ENCODE measurements at regions not wholly inside any gene's neighbourhood (a gene's known extent, or its start where the extent isn't known, plus 50 kb on each side); places are given as distances from the start of the nearest gene placed in this dataset.

- intact Hi-C loops (cut with micrococcal nuclease; ENCODE audit: unreplicated experiment) = no loop called here
- no peaks in the 10 kb centered on the region for H3K9me3 ChIP-seq (ENCODE audit: insufficient read depth, low read depth)
- H3K36me3 ChIP-seq (ENCODE audit: low read depth) = peaks cover 6% of the 10 kb centered on the region; the same call in 1 of the 2 replicates
- H3K27me3 ChIP-seq (ENCODE audit: insufficient read depth, low read depth) = no peaks in the 10 kb centered on the region
- DNase-seq = peak in 1 of 2 experiments; percentile 23
- ChIA-PET CTCF (interaction anchor here (0.7 kb wide), 1 partner anchor 45 kb away, joined by 3 read pairs; no protein-coding TSS in a partner anchor), POLR2A (ENCODE audit: unreplicated experiment) (interaction anchor here (0.6 kb wide), 1 partner anchor 1979 kb away, joined by 4 read pairs; no protein-coding TSS in a partner anchor)
- H3K4me1 ChIP-seq (replicated peaks; ENCODE audit: insufficient read depth) = no peaks in the 10 kb centered on the region
- peaks cover 67% of the 10 kb centered on the region for H4K20me1 ChIP-seq (ENCODE audit: insufficient read depth)
- 0 out of 2 replicates have a peak, but pooled peaks cover 14% of the 10 kb centered on the region for H3K79me2 ChIP-seq (ENCODE audit: low read depth)
- peaks cover 15% of the 10 kb centered on the region for H3F3A ChIP-seq (ENCODE audit: insufficient read depth, low read depth)
- H3K4me2 ChIP-seq = no peak overlapping the region; the same call in 1 of the 2 replicates
- H3K9me2 ChIP-seq (ENCODE audit: insufficient read depth) = no peaks in the 10 kb centered on the region
- BruUV-seq (replicated peaks) = no TSS peak
- TF ChIP-seq CTCF (conservative IDR thresholded peaks at IDR 0.05) (no peak), EZH2 (IDR thresholded peaks at IDR 0.05; ENCODE audit: low read depth) (no peak)
- no peak overlapping the region for H2AFZ ChIP-seq
- H3K27ac ChIP-seq = no peak overlapping the region
- H3K4me3 ChIP-seq = no peak overlapping the region
These were observed 244.9 kb downstream of the LOXHD1 start for GRCh38 chr18:46411867-46412690.

GRCh38 chr18:46412916-46413315 is 244.1 kb downstream of the LOXHD1 start:
- no peak for DNase-seq
- Histone ChIP-seq H2AFZ (no peak overlapping the region), H4K20me1 (ENCODE audit: insufficient read depth) (peaks cover 59% of the 10 kb centered on the region), H3K9me3 (ENCODE audit: insufficient read depth, low read depth) (no peaks in the 10 kb centered on the region), H3K4me2 (no peak overlapping the region), H3K27me3 (ENCODE audit: insufficient read depth, low read depth) (no peaks in the 10 kb centered on the region), H3K4me1 (replicated peaks; ENCODE audit: insufficient read depth) (no peaks in the 10 kb centered on the region), H3K36me3 (ENCODE audit: low read depth) (peaks cover 6% of the 10 kb centered on the region; the same call in 1 of the 2 replicates), H3K27ac (no peak overlapping the region), H3K4me3 (no peak overlapping the region), H3K9me2 (ENCODE audit: insufficient read depth) (no peaks in the 10 kb centered on the region), H3F3A (ENCODE audit: insufficient read depth, low read depth) (peaks cover 15% of the 10 kb centered on the region), H3K79me2 (ENCODE audit: low read depth) (0 out of 2 replicates have a peak, but pooled peaks cover 12% of the 10 kb centered on the region)
- intact Hi-C loops (cut with micrococcal nuclease; ENCODE audit: unreplicated experiment) = no loop called here
- ChIA-PET POLR2A (ENCODE audit: unreplicated experiment) (no interaction called here), CTCF (no interaction called here)
- TF ChIP-seq EZH2 (IDR thresholded peaks at IDR 0.05; ENCODE audit: low read depth) (no peak), CTCF (conservative IDR thresholded peaks at IDR 0.05) (no peak)
- no TSS peak for BruUV-seq (replicated peaks)

GRCh38 chr18:46413684-46414083 is 243.3 kb downstream of the LOXHD1 start:
- H3K4me3 ChIP-seq = no peak overlapping the region
- H3K79me2 ChIP-seq (ENCODE audit: low read depth) = 0 out of 2 replicates have a peak, but pooled peaks cover 6% of the 10 kb centered on the region

More at GRCh38 chr18:46413684-46414083, 243.3 kb downstream of the LOXHD1 start:
- no TSS peak for BruUV-seq (replicated peaks)
- ChIA-PET CTCF (no interaction called here), POLR2A (ENCODE audit: unreplicated experiment) (no interaction called here)
- Histone ChIP-seq H3K4me1 (replicated peaks; ENCODE audit: insufficient read depth) (no peaks in the 10 kb centered on the region), H3K9me2 (ENCODE audit: insufficient read depth) (no peaks in the 10 kb centered on the region), H2AFZ (no peak overlapping the region), H4K20me1 (ENCODE audit: insufficient read depth) (peaks cover 52% of the 10 kb centered on the region), H3K9me3 (ENCODE audit: insufficient read depth, low read depth) (no peaks in the 10 kb centered on the region), H3F3A (ENCODE audit: insufficient read depth, low read depth) (peaks cover 15% of the 10 kb centered on the region), H3K27ac (no peak overlapping the region), H3K27me3 (ENCODE audit: insufficient read depth, low read depth) (no peaks in the 10 kb centered on the region), H3K36me3 (ENCODE audit: low read depth) (peaks cover 6% of the 10 kb centered on the region; the same call in 1 of the 2 replicates), H3K4me2 (no peak overlapping the region)
- DNase-seq = no peak
- intact Hi-C loops (cut with micrococcal nuclease; ENCODE audit: unreplicated experiment) = no loop called here
- TF ChIP-seq EZH2 (IDR thresholded peaks at IDR 0.05; ENCODE audit: low read depth) (no peak), CTCF (conservative IDR thresholded peaks at IDR 0.05) (no peak)
